ENCODE measurements at regions not wholly inside any gene's neighbourhood (a gene's known extent, or its start where the extent isn't known, plus 50 kb on each side); places are given as distances from the start of the nearest gene placed in this dataset.

- TF ChIP-seq CTCF (IDR thresholded peaks at IDR 0.05; ENCODE audit: borderline replicate concordance, control extremely low read depth, extremely low read depth, insufficient read depth, missing control alignments): no peak
- no peak for DNase-seq (ENCODE audit: low spot score)
- in situ Hi-C loops (cut with MboI; ENCODE audit: low sequenced_read_pairs, unreplicated experiment): no loop called here
Measured at GRCh38 chr4:149296503-149296902, 519.1 kb downstream of the IQCM start.

- no peak for DNase-seq (ENCODE audit: low spot score)
- TF ChIP-seq CTCF (IDR thresholded peaks at IDR 0.05; ENCODE audit: borderline replicate concordance, control extremely low read depth, extremely low read depth, insufficient read depth, missing control alignments): no peak
- in situ Hi-C loops (cut with MboI; ENCODE audit: low sequenced_read_pairs, unreplicated experiment): no loop called here
Measured at GRCh38 chr4:149296084-149296483, 519.6 kb downstream of the IQCM start.

- no peak for TF ChIP-seq CTCF (IDR thresholded peaks at IDR 0.05; ENCODE audit: borderline replicate concordance, control extremely low read depth, extremely low read depth, insufficient read depth, missing control alignments)
- no peak for DNase-seq (ENCODE audit: low spot score)
- in situ Hi-C loops (cut with MboI; ENCODE audit: low sequenced_read_pairs, unreplicated experiment): no loop called here
Measured at GRCh38 chr4:149294601-149295000, 521.0 kb downstream of the IQCM start.

- no peak for DNase-seq (ENCODE audit: low spot score)
- in situ Hi-C loops (cut with MboI; ENCODE audit: low sequenced_read_pairs, unreplicated experiment): no loop called here
- TF ChIP-seq CTCF (IDR thresholded peaks at IDR 0.05; ENCODE audit: borderline replicate concordance, control extremely low read depth, extremely low read depth, insufficient read depth, missing control alignments): no peak
Measured at GRCh38 chr4:149293046-149293649, 522.5 kb downstream of the IQCM start.

GRCh38 chr4:149292425-149293007 lies 523.1 kb downstream of the IQCM start:
- TF ChIP-seq CTCF (IDR thresholded peaks at IDR 0.05; ENCODE audit: borderline replicate concordance, control extremely low read depth, extremely low read depth, insufficient read depth, missing control alignments): no peak
- in situ Hi-C loops (cut with MboI; ENCODE audit: low sequenced_read_pairs, unreplicated experiment): no loop called here
- no peak for DNase-seq (ENCODE audit: low spot score)

GRCh38 chr4:149291463-149291862 lies 524.2 kb downstream of the IQCM start:
- in situ Hi-C loops (cut with MboI; ENCODE audit: low sequenced_read_pairs, unreplicated experiment): no loop called here
- TF ChIP-seq CTCF (IDR thresholded peaks at IDR 0.05; ENCODE audit: borderline replicate concordance, control extremely low read depth, extremely low read depth, insufficient read depth, missing control alignments): no peak
- DNase-seq (ENCODE audit: low spot score): no peak
